SU-DHL-6 (cell line): ENCODE measurements at regions not wholly inside any gene's neighbourhood (a gene's known extent, or its start where the extent isn't known, plus 50 kb on each side); places are given as distances from the start of the nearest gene placed in this dataset.
A peak's percentile ranks its signal among the peaks of the same experiment; 100 is the strongest.

Experiments
- H2AFZ ChIP-seq: fragments of 200-600 bp; sonication (generic); 2 replicates; pipeline ENCODE4 v1.6.1; 2014; ENCODE audit warnings: low read depth, mild to moderate bottlenecking, moderate library complexity, mixed read lengths, antibody characterized with exemption, low read length; ENCODE audit not compliant: severe bottlenecking
- H3F3A ChIP-seq: fragments of 200-600 bp; shearing (Covaris generic); 2 replicates; pipeline ENCODE4 v1.6.0; 2016; ENCODE audit warnings: antibody characterized with exemption, mild to moderate bottlenecking; ENCODE audit not compliant: insufficient read depth
- H3K27ac ChIP-seq: fragments of 200-600 bp; sonication (generic); 2 replicates; pipeline ENCODE4 v1.5.1; 2016; ENCODE audit warnings: low read depth, mild to moderate bottlenecking, low read length, moderate library complexity, mixed read lengths
- H3K27me3 ChIP-seq: fragments of 200-600 bp; sonication (generic), shearing (Covaris generic); 2 replicates; pipeline ENCODE4 v1.6.0; 2014; ENCODE audit warnings: mild to moderate bottlenecking, low read length
- H3K36me3 ChIP-seq: fragments of 200-600 bp; sonication (generic); 2 replicates; pipeline ENCODE4 v1.6.1; 2014; ENCODE audit warnings: mild to moderate bottlenecking, low read length, mixed read lengths
- H3K4me2 ChIP-seq: fragments of 300-600, 200-600 bp; shearing (Covaris generic), sonication (generic); 2 replicates; pipeline ENCODE4 v1.6.0; 2014; ENCODE audit warnings: low read length, low read depth, mild to moderate bottlenecking; ENCODE audit not compliant: poor library complexity, severe bottlenecking
- H3K4me3 ChIP-seq: fragments of 200-600 bp; sonication (generic); 2 replicates; pipeline ENCODE4 v1.5.1; 2014; ENCODE audit warnings: antibody characterized with exemption, low read length, mild to moderate bottlenecking, mixed read lengths; ENCODE audit not compliant: insufficient read depth, poor library complexity, severe bottlenecking
- H3K79me2 ChIP-seq: fragments of 200-600 bp; sonication (generic); 2 replicates; pipeline ENCODE4 v1.6.1; 2014; ENCODE audit warnings: mild to moderate bottlenecking, low read length, moderate library complexity; ENCODE audit not compliant: insufficient read depth
- H3K9ac ChIP-seq: fragments of 200-600 bp; sonication (generic); 2 replicates; pipeline ENCODE4 v1.7.0; 2014; ENCODE audit warnings: mild to moderate bottlenecking, low read length
- H3K9me2 ChIP-seq: fragments of 200-600 bp; sonication (generic); replicated peaks from 2 replicates; pipeline ENCODE4 v1.6.1; 2014; ENCODE audit warnings: low read length; ENCODE audit not compliant: insufficient read depth
- H3K9me3 ChIP-seq: fragments of 200-600 bp; sonication (generic); 2 replicates; pipeline ENCODE4 v1.6.1; 2014; ENCODE audit warnings: low read length, mixed read lengths; ENCODE audit not compliant: insufficient read depth
- H4K20me1 ChIP-seq: fragments of 200-600 bp; sonication (generic); 2 replicates; pipeline ENCODE4 v1.6.1; 2014; ENCODE audit warnings: low read depth, mild to moderate bottlenecking, antibody characterized with exemption, low read length, moderate library complexity, mixed read lengths
- EZH2phosphoT487 ChIP-seq: fragments of 200-600 bp; sonication (generic), shearing (Covaris generic); conservative IDR thresholded peaks from 2 replicates; pipeline ENCODE4 v1.6.1; 2018; ENCODE audit warnings: mild to moderate bottlenecking, antibody characterized with exemption, low read length, moderate library complexity, mixed read lengths
- TF ChIP-seq, protein P1 (sequence below): fragments of 200-600 bp; sonication (generic); IDR thresholded peaks from one replicate; pipeline ENCODE4 v1.5.1; 2017; ENCODE audit warnings: antibody characterized with exemption, mild to moderate bottlenecking, low read length, moderate library complexity; ENCODE audit not compliant: insufficient read depth, poor library complexity, severe bottlenecking

DNA sequence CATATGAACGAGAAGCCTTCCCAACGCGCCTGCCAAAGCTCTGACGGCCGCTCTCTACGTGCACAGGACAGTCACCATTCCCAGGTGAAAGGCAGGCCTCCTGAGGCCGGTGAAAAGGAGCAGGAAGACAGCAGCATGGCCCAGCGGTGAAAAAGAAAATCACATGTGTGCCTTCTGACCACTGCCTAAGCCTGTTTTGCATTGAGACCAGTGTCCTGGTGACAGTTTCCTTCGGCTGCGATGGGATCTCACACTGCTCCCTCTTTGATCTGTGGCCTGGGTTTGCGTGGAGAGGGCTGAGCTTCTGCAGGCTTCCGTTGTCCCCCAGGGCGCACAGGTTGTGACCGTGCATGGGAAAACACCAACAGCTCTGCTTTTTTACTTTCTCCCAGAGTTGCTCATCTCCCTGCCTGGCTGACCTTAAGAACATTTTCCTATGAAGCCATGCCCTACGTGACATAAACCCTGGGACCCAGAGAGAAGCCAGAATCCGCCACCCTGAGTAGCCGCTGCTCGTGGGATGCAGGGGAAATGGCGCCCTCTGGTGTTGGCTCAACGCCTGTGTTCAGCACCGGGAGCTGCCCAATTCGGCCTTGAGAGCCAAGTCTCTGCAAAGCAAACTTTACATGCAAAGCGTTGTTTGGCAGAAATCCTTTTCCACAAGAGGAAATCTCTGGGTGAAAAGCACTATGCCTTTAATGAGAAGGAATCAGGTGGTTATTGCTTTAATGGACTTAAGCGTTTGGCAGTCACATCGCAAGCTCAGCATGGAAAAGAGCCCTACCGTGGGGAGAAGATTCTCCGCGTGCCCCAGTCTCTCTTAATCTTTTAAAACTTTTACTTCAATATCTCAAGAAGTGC lies 112.2 kb upstream of the GPR12 start:
- H3K4me2 ChIP-seq, result no peak overlapping the region
- TF ChIP-seq EZH2phosphoT487, result no peak
- TF ChIP-seq, protein P1, sequence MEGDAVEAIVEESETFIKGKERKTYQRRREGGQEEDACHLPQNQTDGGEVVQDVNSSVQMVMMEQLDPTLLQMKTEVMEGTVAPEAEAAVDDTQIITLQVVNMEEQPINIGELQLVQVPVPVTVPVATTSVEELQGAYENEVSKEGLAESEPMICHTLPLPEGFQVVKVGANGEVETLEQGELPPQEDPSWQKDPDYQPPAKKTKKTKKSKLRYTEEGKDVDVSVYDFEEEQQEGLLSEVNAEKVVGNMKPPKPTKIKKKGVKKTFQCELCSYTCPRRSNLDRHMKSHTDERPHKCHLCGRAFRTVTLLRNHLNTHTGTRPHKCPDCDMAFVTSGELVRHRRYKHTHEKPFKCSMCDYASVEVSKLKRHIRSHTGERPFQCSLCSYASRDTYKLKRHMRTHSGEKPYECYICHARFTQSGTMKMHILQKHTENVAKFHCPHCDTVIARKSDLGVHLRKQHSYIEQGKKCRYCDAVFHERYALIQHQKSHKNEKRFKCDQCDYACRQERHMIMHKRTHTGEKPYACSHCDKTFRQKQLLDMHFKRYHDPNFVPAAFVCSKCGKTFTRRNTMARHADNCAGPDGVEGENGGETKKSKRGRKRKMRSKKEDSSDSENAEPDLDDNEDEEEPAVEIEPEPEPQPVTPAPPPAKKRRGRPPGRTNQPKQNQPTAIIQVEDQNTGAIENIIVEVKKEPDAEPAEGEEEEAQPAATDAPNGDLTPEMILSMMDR, result peak; percentile 64
- H3K9me3 ChIP-seq, result no peaks in the 10 kb centered on the region
- no peak overlapping the region for H2AFZ ChIP-seq
- H3K9me2 ChIP-seq, result no peaks in the 10 kb centered on the region
- no peak overlapping the region for H3K4me3 ChIP-seq
- H3K36me3 ChIP-seq, result no peaks in the 10 kb centered on the region
- H3K79me2 ChIP-seq, result no peaks in the 10 kb centered on the region
- no peaks in the 10 kb centered on the region for H3K27me3 ChIP-seq
- no peak overlapping the region for H3K9ac ChIP-seq
- no peak overlapping the region for H3K27ac ChIP-seq
- no peaks in the 10 kb centered on the region for H4K20me1 ChIP-seq
- no peaks in the 10 kb centered on the region for H3F3A ChIP-seq

DNA sequence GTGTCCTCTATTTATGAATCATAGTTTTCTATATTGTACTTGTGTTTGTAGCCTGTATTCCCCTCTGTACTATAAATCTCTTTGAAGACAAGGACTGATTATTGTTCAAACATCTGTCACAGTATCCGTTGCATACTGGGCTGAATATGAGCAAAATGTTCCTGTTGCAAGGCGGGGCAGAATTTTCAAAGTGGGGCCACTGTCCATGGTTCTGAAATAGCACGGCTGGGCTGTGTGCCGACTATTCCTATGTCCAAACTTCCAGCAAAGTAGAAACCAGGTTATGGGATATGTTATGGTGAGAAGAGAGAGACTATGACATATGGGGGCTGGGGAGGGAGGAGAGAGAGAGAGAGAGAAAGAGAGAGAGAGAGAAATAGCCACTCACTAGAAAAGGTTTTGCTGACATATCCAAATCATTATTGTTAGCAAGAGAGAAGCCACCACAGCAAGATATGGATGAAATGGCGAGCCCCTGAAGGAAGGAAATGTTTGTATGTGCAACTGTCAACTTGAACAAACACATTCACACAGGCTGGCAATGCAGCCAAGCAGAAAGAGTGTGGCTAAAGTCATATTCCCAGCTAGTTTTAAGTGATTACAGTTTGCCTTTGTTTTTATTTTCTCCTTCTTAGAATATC lies 107.0 kb upstream of the GPR12 start:
- H3K36me3 ChIP-seq, result no peaks in the 10 kb centered on the region
- H3K27me3 ChIP-seq, result no peaks in the 10 kb centered on the region
- no peak overlapping the region for H2AFZ ChIP-seq
- H3F3A ChIP-seq, result no peaks in the 10 kb centered on the region
- no peaks in the 10 kb centered on the region for H3K9me3 ChIP-seq
- H3K79me2 ChIP-seq, result no peaks in the 10 kb centered on the region
- H3K9me2 ChIP-seq, result no peaks in the 10 kb centered on the region
- H3K4me3 ChIP-seq, result no peak overlapping the region
- H3K27ac ChIP-seq, result no peak overlapping the region
- H4K20me1 ChIP-seq, result no peaks in the 10 kb centered on the region
- H3K4me2 ChIP-seq, result no peak overlapping the region
- TF ChIP-seq, protein P1, result no peak
- no peak for TF ChIP-seq EZH2phosphoT487
- no peak overlapping the region for H3K9ac ChIP-seq

DNA sequence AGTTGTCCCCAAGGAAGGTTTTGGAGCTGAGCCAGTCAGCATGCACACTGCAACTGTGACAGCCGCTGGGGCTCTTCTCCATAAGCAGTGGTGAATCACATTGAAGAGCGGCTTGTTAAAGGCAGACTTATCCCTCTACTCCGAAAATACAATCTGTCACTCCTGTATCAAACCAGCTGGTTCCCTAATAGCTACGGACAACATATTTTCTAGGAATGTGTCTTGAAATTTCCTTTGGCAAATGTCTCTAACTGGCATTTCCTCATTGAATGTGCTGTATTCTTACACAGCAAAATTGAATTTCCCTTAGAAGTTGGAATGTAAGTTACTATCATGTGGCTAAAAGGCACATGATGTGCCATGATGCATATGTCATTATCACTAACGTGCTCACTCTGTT lies 104.0 kb upstream of the GPR12 start:
- H3K36me3 ChIP-seq, result no peaks in the 10 kb centered on the region
- TF ChIP-seq, protein P1, result no peak
- no peak for TF ChIP-seq EZH2phosphoT487
- H3K9ac ChIP-seq, result no peak overlapping the region
- no peak overlapping the region for H3K4me2 ChIP-seq
- no peaks in the 10 kb centered on the region for H4K20me1 ChIP-seq
- H3K27me3 ChIP-seq, result no peaks in the 10 kb centered on the region
- H3K9me3 ChIP-seq, result no peaks in the 10 kb centered on the region
- H2AFZ ChIP-seq, result no peak overlapping the region
- no peaks in the 10 kb centered on the region for H3K79me2 ChIP-seq
- no peak overlapping the region for H3K4me3 ChIP-seq
- H3F3A ChIP-seq, result no peaks in the 10 kb centered on the region
- no peak overlapping the region for H3K27ac ChIP-seq
- H3K9me2 ChIP-seq, result no peaks in the 10 kb centered on the region
